Amniotic epithelial cell (primary cell): ENCODE measurements at regions not wholly inside any gene's neighbourhood (a gene's known extent, or its start where the extent isn't known, plus 50 kb on each side); places are given as distances from the start of the nearest gene placed in this dataset.
"Not testable (repeated sequence)": the region's sequence is repeated elsewhere in the genome, so short reads cannot be mapped to it uniquely, and the experiment has no call there.

ENCODE experiments used
- DNase-seq: peaks from one replicate; pipeline ENCODE4 v3.0.0-alpha.2; 2010; ENCODE audit warnings: low read depth

GRCh38 chr22:44576311-44577260, 78.6 kb upstream of the RTL6 start:
- DNase-seq: no peak

- DNase-seq: no peak
Measured at GRCh38 chr22:44575381-44576268, 77.6 kb upstream of the RTL6 start.

- no peak for DNase-seq
Measured at GRCh38 chr22:44574640-44575380, 76.8 kb upstream of the RTL6 start.

- peak; percentile 75 for DNase-seq
Measured at GRCh38 chr22:44574057-44574639, 76.1 kb upstream of the RTL6 start.

GRCh38 chr22:44573451-44573850, 75.4 kb upstream of the RTL6 start:
- no peak for DNase-seq

GRCh38 chr22:44572414-44573207, 74.6 kb upstream of the RTL6 start:
- no peak for DNase-seq

GRCh38 chr22:44571566-44572413, 73.8 kb upstream of the RTL6 start:
- no peak for DNase-seq

- no peak for DNase-seq
Measured at GRCh38 chr22:44570476-44571445, 72.7 kb upstream of the RTL6 start.

- no peak for DNase-seq
Measured at GRCh38 chr22:44569561-44569991, 71.5 kb upstream of the RTL6 start.

- peak; percentile 39 for DNase-seq
Measured at GRCh38 chr22:44567846-44568493, 69.9 kb upstream of the RTL6 start.

- DNase-seq: not testable (repeated sequence)
Measured at GRCh38 chr22:44567378-44567841, 69.4 kb upstream of the RTL6 start.

GRCh38 chr22:44566911-44567310, 68.9 kb upstream of the RTL6 start:
- no peak for DNase-seq

GRCh38 chr22:44562651-44563050, 64.6 kb upstream of the RTL6 start:
- DNase-seq: not testable (repeated sequence)

GRCh38 chr22:44561139-44561840, 63.3 kb upstream of the RTL6 start:
- DNase-seq: no peak

GRCh38 chr22:44558671-44559070, 60.6 kb upstream of the RTL6 start:
- peak; percentile 19 for DNase-seq

GRCh38 chr22:44557872-44558271, 59.8 kb upstream of the RTL6 start:
- not testable (repeated sequence) for DNase-seq

GRCh38 chr22:44557064-44557748, 59.2 kb upstream of the RTL6 start:
- no peak for DNase-seq
